Brain microvascular endothelial cell (primary cell): ENCODE measurements at regions not wholly inside any gene's neighbourhood (a gene's known extent, or its start where the extent isn't known, plus 50 kb on each side); places are given as distances from the start of the nearest gene placed in this dataset.
A peak's percentile ranks its signal among the peaks of the same experiment; 100 is the strongest.

Source experiments
- DNase-seq: peaks from one replicate; pipeline ENCODE4 v3.0.0-alpha.2; 2020
- H3K27ac ChIP-seq: fragments of 250-450 bp; sonication (Bioruptor Pico); 2 replicates; pipeline ENCODE4 v1.5.1; 2020; ENCODE audit warnings: mild to moderate bottlenecking, moderate library complexity
- H3K27me3 ChIP-seq: fragments of 250-450 bp; sonication (Bioruptor Pico); replicated peaks from 2 replicates; pipeline ENCODE4 v1.5.1; 2020; ENCODE audit warnings: mild to moderate bottlenecking
- H3K36me3 ChIP-seq: fragments of 250-450 bp; sonication (Bioruptor Pico); replicated peaks from 2 replicates; pipeline ENCODE4 v1.5.1; 2020; ENCODE audit warnings: mild to moderate bottlenecking
- H3K4me3 ChIP-seq: 2 replicates; pipeline ENCODE4 v1.5.1; 2011; ENCODE audit warnings: low read depth, mild to moderate bottlenecking, control low read depth, low read length, moderate library complexity
- in situ Hi-C: cut with HindIII; loops from 2 replicates; pipeline ENCODE4 v1.10.0; 2017; ENCODE audit warnings: low sequenced_read_pairs, low pct_ligation_motif_present
- TF ChIP-seq, protein P1 (sequence below): IDR thresholded peaks from 2 replicates; pipeline ENCODE4 v1.5.1; 2011; ENCODE audit warnings: low read depth, mild to moderate bottlenecking, moderate library complexity, low read length, control low read depth, inconsistent platforms; ENCODE audit errors: missing control alignments

- Histone ChIP-seq H3K36me3 (no peaks in the 10 kb centered on the region), H3K27ac (no peak overlapping the region), H3K4me3 (no peak overlapping the region), H3K27me3 (no peaks in the 10 kb centered on the region)
- TF ChIP-seq, protein P1, sequence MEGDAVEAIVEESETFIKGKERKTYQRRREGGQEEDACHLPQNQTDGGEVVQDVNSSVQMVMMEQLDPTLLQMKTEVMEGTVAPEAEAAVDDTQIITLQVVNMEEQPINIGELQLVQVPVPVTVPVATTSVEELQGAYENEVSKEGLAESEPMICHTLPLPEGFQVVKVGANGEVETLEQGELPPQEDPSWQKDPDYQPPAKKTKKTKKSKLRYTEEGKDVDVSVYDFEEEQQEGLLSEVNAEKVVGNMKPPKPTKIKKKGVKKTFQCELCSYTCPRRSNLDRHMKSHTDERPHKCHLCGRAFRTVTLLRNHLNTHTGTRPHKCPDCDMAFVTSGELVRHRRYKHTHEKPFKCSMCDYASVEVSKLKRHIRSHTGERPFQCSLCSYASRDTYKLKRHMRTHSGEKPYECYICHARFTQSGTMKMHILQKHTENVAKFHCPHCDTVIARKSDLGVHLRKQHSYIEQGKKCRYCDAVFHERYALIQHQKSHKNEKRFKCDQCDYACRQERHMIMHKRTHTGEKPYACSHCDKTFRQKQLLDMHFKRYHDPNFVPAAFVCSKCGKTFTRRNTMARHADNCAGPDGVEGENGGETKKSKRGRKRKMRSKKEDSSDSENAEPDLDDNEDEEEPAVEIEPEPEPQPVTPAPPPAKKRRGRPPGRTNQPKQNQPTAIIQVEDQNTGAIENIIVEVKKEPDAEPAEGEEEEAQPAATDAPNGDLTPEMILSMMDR = no peak
- DNase-seq = no peak
- in situ Hi-C loops = no loop called here
Measured at GRCh38 chr6:132168961-132169360, 217.8 kb upstream of the CCN2 start.

GRCh38 chr6:132167929-132168892 lies 217.0 kb upstream of the CCN2 start:
- in situ Hi-C loops = no loop called here
- TF ChIP-seq, protein P1 = no peak
- DNase-seq = no peak
- Histone ChIP-seq H3K27me3 (no peaks in the 10 kb centered on the region), H3K27ac (no peak overlapping the region), H3K4me3 (no peak overlapping the region), H3K36me3 (no peaks in the 10 kb centered on the region)

- in situ Hi-C loops = no loop called here
- no peaks in the 10 kb centered on the region for H3K36me3 ChIP-seq
- TF ChIP-seq, protein P1 = no peak
- no peak overlapping the region for H3K27ac ChIP-seq
- H3K27me3 ChIP-seq = no peaks in the 10 kb centered on the region
- no peak for DNase-seq
- H3K4me3 ChIP-seq = no peak overlapping the region
Measured at GRCh38 chr6:132166526-132167051, 215.4 kb upstream of the CCN2 start.

- Histone ChIP-seq H3K27me3 (no peaks in the 10 kb centered on the region), H3K36me3 (no peaks in the 10 kb centered on the region), H3K27ac (no peak overlapping the region), H3K4me3 (no peak overlapping the region)
- in situ Hi-C loops = no loop called here
- no peak for DNase-seq
- TF ChIP-seq, protein P1 = no peak
Measured at GRCh38 chr6:132165677-132166076, 214.5 kb upstream of the CCN2 start.

GRCh38 chr6:132161283-132161682 lies 210.1 kb upstream of the CCN2 start:
- TF ChIP-seq, protein P1 = peak; percentile 73
- no peaks in the 10 kb centered on the region for H3K36me3 ChIP-seq
- no peaks in the 10 kb centered on the region for H3K27me3 ChIP-seq
- in situ Hi-C loops = no loop called here
- DNase-seq = peak; percentile 75
- no peak overlapping the region for H3K27ac ChIP-seq
- no peak overlapping the region for H3K4me3 ChIP-seq
